Activated naive CD4-positive, alpha-beta T cell (primary cell): ENCODE measurements at regions not wholly inside any gene's neighbourhood (a gene's known extent, or its start where the extent isn't known, plus 50 kb on each side); places are given as distances from the start of the nearest gene placed in this dataset.

Source experiments
- DNase-seq, 4 experiments: peaks; one replicate each; lab custom pipeline; 2025; lab: John Stamatoyannopoulos, UW

DNA sequence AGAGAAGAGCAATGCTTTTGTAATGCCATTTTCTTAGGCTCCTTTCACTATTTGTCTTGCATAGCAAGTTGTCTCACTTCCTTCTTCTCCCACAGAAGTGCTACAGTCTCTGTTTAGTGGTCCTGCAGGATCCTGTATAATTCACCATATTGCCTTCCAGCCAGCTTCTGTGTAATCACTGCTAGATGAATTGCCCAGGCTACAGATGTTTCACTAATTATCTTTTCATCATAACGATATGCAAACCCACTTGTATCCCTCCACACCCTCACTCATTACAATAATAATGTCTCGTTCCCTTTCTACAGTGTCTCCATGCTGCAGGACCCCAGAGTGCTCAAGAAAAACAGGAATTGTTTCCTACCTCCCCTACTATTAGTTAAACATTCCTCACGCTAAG, 402.9 kb downstream of the TBL1XR1 start:
- DNase-seq: no peak

- DNase-seq: no peak
These were observed 407.3 kb downstream of the TBL1XR1 start for GRCh38 chr3:176789947-176790346.

DNA sequence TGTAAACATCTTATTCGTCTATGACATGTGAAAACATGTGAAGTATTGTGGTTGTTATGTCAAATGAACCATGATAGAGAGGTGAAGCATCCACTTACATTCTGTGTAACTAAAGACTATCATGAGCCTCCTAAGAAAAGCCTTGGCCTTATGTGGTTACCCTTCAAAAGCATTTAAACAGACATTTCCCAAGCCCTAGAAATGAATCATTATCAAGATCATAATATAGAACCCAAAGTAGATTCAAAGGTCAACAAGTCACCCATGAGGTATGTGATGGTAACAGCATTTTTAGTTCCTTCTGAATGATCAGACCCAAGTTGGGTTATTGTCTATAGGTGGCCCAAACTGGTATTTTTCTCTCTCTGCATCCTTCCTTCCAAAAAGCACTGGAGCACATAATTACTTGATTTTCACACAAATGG, 408.0 kb downstream of the TBL1XR1 start:
- no peak for DNase-seq

DNA sequence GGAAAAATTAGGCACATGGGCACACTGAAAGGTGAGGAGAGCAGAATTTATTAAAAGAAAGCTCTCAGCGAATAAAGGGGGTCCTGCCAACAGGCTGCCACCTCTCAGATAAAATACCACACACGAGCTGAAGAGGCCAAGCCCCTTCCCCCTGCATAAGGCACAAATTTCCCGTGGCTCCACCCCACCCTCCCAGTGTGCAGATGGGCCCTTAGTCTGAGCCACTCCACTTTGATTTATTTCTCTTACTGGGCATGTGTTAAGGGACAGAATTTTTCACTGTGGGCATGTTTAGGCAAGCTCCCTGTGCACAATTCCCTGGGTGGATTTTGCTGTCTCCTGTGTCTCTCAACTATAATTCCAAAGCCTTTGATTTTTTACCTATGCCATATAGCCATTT, 409.8 kb downstream of the TBL1XR1 start:
- DNase-seq: no peak

- no peak for DNase-seq
These were observed 412.1 kb downstream of the TBL1XR1 start for GRCh38 chr3:176785171-176785570.

GRCh38 chr3:176780766-176781165, 416.5 kb downstream of the TBL1XR1 start:
- DNase-seq: no peak

DNA sequence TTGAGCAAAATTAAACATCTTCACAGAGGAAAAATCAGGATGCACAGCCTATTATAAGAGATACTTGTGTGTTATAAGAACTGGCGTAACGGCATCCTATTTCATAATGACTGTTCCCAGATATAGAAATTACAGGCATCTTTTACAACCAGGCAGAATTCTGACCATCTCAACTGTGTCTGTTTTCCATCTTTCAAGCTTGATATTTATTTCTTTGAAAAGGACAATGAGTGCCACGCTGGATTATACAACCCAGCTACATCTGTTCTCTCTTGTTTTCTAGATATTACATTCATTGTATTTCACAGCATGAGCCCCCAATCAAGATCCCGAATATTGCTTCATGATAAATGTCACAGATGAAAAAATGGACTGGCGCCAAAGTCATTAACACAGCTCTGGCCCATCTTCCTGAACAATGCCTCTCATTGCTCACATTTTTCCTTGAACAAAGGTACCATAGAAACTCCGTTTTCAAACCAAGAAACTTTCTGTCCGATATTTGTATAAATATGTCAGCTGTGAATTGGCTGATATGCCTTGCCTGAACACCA, 420.6 kb downstream of the TBL1XR1 start:
- no peak for DNase-seq

DNA sequence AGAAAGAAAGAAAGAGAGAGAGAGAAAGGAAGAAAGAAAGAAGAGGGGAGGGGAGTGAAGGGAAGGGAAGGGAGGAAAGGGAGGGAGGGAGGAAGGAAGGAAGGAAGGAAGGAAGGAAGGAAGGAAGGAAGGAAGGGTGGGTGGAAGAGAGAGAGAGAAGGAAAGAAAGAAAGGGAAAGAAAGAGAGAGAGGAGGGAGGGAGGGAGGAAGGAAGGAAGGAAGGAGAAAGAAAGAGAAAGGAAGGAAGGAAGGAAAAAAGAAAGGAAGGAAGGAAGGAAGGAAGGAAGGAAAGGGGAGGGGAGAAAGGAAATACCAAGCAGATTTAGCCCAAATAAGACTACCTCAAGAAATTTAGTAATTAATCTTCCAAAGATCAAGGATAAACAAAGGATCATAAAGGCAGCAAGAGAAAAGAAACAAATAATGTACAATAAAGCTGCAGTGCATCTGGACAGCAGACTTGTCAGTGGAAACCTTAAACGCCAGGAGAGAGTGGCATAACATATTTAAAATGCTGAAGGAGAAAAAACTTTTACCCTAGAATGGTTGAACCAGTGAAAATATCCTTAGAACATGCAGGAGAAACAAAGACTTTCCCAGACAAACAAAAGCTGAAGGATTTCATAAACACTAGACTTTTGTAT, 427.6 kb downstream of the TBL1XR1 start:
- no peak for DNase-seq

GRCh38 chr3:176767385-176767784, 429.9 kb downstream of the TBL1XR1 start:
- DNase-seq: no peak

DNA sequence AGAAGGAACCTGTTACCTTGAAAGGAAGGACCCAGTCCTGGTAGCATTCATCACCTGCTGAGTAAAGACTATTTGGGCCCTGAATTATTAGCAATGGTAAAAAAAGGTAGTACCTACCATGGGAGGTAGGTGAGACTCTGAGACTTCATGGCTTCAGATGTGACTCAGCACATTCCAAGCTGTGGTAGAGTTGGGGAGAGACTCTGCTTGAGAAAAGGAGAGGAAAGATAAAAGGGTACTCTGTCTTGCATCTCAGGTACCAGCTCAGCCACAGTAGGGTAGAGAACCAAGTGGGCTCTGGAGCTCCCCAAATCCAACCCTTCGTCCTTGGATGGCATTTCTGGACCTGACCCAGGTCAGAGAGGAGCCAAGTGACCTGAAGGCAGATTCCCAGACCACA, 430.4 kb downstream of the TBL1XR1 start:
- DNase-seq: no peak

DNA sequence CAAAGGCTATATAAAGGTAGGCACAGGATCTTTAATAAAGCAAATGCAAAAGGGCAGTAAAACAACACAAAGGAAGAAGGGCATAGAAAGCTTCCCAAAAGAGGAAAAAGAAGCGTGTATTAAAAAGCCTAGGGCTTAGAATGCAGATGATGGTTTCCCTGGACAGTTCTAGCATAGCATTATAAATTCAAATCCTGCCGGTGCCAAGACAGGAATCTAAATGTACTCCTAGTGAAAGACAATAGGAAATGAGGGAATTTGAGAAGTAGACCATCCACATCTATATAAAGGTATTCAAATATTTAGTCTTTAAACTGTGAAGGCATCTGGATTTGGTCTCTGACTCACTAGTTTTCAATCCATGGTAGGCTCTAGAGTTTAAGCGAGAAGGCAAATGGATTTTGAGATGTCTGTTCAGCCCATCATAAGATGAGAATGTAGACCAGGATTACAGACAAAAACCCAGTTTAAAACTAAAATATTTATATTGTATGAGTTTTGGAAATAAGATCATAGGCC, 431.8 kb downstream of the TBL1XR1 start:
- no peak for DNase-seq

DNA sequence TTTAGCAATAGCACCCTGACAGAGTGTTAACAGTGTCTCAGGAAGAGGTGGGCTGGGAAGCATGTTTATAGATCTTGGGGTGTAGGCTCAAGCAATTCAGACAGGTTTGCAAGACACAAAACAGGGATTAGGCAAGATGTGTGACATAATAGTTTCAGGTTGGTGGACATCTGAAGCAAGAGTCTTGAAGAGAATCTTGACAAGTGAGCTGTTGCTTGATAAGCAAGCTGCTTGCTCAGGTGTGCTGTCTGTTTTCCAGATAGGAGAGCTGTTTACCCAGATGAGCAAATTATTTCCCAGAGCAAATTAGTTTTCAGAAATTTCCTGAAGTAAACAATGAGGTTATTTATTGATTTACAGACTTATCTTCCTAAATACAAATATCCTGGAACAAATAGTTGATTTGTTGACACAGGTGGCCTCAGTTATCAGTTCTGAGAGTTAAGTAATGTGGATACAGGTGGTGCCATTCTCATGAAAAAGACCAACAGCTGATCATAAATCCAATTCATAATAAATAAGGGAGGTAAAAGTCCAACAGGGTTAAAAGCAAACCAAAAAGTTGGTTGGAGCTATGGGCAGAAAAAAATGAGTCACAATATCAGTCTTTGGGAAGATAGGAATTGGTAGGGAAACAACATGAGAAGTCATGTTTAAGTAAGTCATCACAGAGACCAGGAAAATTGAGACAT, 437.3 kb downstream of the TBL1XR1 start:
- no peak for DNase-seq

GRCh38 chr3:176757429-176757828, 439.9 kb downstream of the TBL1XR1 start:
- no peak for DNase-seq

DNA sequence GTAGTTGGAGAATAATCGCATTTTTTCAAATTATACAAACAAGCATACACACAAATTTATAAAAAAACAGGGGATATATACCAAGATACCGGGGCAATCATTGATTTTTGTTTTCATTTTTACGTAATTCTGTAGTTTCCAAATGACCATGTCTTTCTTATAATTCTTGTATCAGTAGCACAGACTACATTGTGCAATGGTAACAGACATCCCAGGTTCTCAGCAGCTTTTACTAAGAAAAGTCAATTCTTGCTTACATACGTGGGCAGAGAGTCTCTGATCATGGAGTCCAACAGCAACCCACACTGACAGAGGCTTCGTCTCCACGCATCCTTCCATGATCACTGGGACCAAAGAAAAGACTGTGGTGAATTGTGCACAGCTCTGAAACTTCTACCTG, 441.3 kb downstream of the TBL1XR1 start:
- no peak for DNase-seq

GRCh38 chr3:176755552-176755951, 441.7 kb downstream of the TBL1XR1 start:
- no peak for DNase-seq

DNA sequence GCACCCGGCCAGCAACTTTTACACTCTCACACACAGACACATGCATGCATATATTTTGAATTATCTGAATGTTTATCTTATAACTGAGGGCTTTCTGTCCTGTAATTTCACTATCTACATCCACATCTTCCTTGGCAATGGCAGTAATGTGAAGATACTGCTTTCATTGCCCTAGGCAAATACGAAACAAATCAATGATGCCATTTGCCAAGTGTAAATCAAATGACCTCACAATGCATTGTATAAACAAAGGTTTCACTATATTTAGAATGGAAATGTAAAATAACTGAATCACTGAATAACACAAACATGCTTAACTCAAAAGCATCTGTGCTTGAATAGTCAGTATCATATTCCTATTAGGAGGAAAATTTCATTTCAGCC, 455.6 kb downstream of the TBL1XR1 start:
- DNase-seq: no peak

GRCh38 chr3:176740906-176741663, 456.2 kb downstream of the TBL1XR1 start:
- no peak for DNase-seq

GRCh38 chr3:176739159-176739558, 458.1 kb downstream of the TBL1XR1 start:
- no peak for DNase-seq

GRCh38 chr3:176737480-176738110, 459.7 kb downstream of the TBL1XR1 start:
- no peak for DNase-seq

- DNase-seq: no peak
These were observed 463.1 kb downstream of the TBL1XR1 start for GRCh38 chr3:176734146-176734545.

- DNase-seq: no peak
These were observed 472.9 kb downstream of the TBL1XR1 start for GRCh38 chr3:176724394-176724759.

GRCh38 chr3:176723758-176724393, 473.4 kb downstream of the TBL1XR1 start:
- no peak for DNase-seq
